B cell (primary cell): ENCODE measurements at regions not wholly inside any gene's neighbourhood (a gene's known extent, or its start where the extent isn't known, plus 50 kb on each side); places are given as distances from the start of the nearest gene placed in this dataset.
"Not testable (repeated sequence)": the region's sequence is repeated elsewhere in the genome, so short reads cannot be mapped to it uniquely, and the experiment has no call there.

Source experiments
- EZH2 ChIP-seq: IDR thresholded peaks from 2 replicates; pipeline ENCODE4 v1.6.1; 2012; ENCODE audit warnings: borderline replicate concordance, low read depth, mild to moderate bottlenecking, moderate library complexity, low read length; ENCODE audit not compliant: insufficient read depth, poor library complexity, severe bottlenecking
- TF ChIP-seq, protein P1 (sequence below): fragments of 200-600 bp; IDR thresholded peaks from one replicate; pipeline ENCODE4 v1.8.0; 2022; ENCODE audit warnings: antibody characterized with exemption, mild to moderate bottlenecking

DNA sequence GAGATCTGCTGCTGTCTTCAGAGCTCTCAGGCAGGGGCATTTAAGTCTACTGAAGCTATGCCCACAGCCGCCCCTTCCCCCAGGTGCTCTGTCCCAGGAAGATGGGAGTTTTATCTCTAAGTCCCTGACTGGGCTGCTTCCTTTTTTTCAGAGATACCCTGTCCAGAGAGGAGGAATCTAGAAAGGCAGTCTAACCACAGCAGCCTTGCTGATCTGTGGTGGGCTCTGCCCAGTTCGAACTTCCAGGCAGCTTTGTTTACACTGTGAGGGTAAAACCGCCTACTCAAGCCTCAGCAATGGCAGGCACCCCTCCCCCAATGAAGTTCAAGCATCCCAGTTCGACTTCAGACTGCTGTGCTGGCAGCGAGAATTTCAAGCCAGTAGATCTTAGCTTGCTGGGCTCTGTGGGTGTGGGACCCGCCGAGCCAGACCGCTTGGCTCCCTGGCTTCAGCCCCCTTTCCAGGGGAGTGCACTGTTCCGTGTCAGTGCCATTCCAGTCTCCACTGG, 1639.9 kb upstream of the ADGRL3 start:
- TF ChIP-seq, protein P1, sequence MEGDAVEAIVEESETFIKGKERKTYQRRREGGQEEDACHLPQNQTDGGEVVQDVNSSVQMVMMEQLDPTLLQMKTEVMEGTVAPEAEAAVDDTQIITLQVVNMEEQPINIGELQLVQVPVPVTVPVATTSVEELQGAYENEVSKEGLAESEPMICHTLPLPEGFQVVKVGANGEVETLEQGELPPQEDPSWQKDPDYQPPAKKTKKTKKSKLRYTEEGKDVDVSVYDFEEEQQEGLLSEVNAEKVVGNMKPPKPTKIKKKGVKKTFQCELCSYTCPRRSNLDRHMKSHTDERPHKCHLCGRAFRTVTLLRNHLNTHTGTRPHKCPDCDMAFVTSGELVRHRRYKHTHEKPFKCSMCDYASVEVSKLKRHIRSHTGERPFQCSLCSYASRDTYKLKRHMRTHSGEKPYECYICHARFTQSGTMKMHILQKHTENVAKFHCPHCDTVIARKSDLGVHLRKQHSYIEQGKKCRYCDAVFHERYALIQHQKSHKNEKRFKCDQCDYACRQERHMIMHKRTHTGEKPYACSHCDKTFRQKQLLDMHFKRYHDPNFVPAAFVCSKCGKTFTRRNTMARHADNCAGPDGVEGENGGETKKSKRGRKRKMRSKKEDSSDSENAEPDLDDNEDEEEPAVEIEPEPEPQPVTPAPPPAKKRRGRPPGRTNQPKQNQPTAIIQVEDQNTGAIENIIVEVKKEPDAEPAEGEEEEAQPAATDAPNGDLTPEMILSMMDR = not testable (repeated sequence)
- not testable (repeated sequence) for TF ChIP-seq EZH2
